GM19239 (cell line): ENCODE measurements at regions not wholly inside any gene's neighbourhood (a gene's known extent, or its start where the extent isn't known, plus 50 kb on each side); places are given as distances from the start of the nearest gene placed in this dataset.

ENCODE experiments used
- DNase-seq: peaks from one replicate; pipeline ENCODE4 v3.0.0; 2011; ENCODE audit warnings: low spot score; ENCODE audit not compliant: insufficient read length
- FAIRE-seq: peaks from 2 replicates; lab custom pipeline; 2011; peaks lifted over from hg19 to GRCh38; lab: Jason Lieb, UNC

GRCh38 chr6:19465256-19465655 is 371.9 kb upstream of the ID4 start:
- FAIRE-seq, result no peak
- no peak for DNase-seq

GRCh38 chr6:19465760-19466159 is 371.4 kb upstream of the ID4 start:
- DNase-seq, result no peak

GRCh38 chr6:19470333-19470732 is 366.8 kb upstream of the ID4 start:
- FAIRE-seq (no peak), DNase-seq (no peak)

More at GRCh38 chr6:19465760-19466159, 371.4 kb upstream of the ID4 start:
- no peak for FAIRE-seq

- DNase-seq, result no peak
- FAIRE-seq, result no peak
Observed at GRCh38 chr6:19472153-19472552, 365.0 kb upstream of the ID4 start.

GRCh38 chr6:19472850-19473249 is 364.3 kb upstream of the ID4 start:
- FAIRE-seq (no peak), DNase-seq (no peak)

- DNase-seq (no peak), FAIRE-seq (no peak)
Observed at GRCh38 chr6:19477563-19477962, 359.6 kb upstream of the ID4 start.

- FAIRE-seq (no peak), DNase-seq (no peak)
Observed at GRCh38 chr6:19478273-19478672, 358.9 kb upstream of the ID4 start.

GRCh38 chr6:19478992-19479391 is 358.2 kb upstream of the ID4 start:
- DNase-seq, result no peak
- FAIRE-seq, result no peak

- FAIRE-seq, result no peak
- no peak for DNase-seq
Observed at GRCh38 chr6:19479551-19479950, 357.6 kb upstream of the ID4 start.

GRCh38 chr6:19492636-19493405 is 344.3 kb upstream of the ID4 start:
- FAIRE-seq (no peak), DNase-seq (no peak)

GRCh38 chr6:19501737-19502245 is 335.4 kb upstream of the ID4 start:
- no peak for FAIRE-seq

GRCh38 chr6:19502301-19502700 is 334.9 kb upstream of the ID4 start:
- FAIRE-seq (no peak), DNase-seq (no peak)

More at GRCh38 chr6:19501737-19502245, 335.4 kb upstream of the ID4 start:
- no peak for DNase-seq

- DNase-seq (no peak), FAIRE-seq (no peak)
Observed at GRCh38 chr6:19515939-19516338, 321.2 kb upstream of the ID4 start.

GRCh38 chr6:19519941-19520340 is 317.2 kb upstream of the ID4 start:
- DNase-seq (no peak), FAIRE-seq (no peak)

- DNase-seq (no peak), FAIRE-seq (no peak)
Observed at GRCh38 chr6:19524366-19525186, 312.6 kb upstream of the ID4 start.

GRCh38 chr6:19525673-19526072 is 311.5 kb upstream of the ID4 start:
- DNase-seq (no peak), FAIRE-seq (no peak)

GRCh38 chr6:19530188-19530587 is 307.0 kb upstream of the ID4 start:
- FAIRE-seq (no peak), DNase-seq (no peak)

GRCh38 chr6:19535351-19535750 is 301.8 kb upstream of the ID4 start:
- DNase-seq, result no peak

GRCh38 chr6:19536838-19537237 is 300.3 kb upstream of the ID4 start:
- no peak for FAIRE-seq
- DNase-seq, result no peak

More at GRCh38 chr6:19535351-19535750, 301.8 kb upstream of the ID4 start:
- no peak for FAIRE-seq

GRCh38 chr6:19538096-19538495 is 299.1 kb upstream of the ID4 start:
- FAIRE-seq, result no peak
- DNase-seq, result no peak

GRCh38 chr6:19547507-19547906 is 289.7 kb upstream of the ID4 start:
- no peak for DNase-seq
- no peak for FAIRE-seq
